GM18907 (cell line): ENCODE measurements at regions not wholly inside any gene's neighbourhood (a gene's known extent, or its start where the extent isn't known, plus 50 kb on each side); places are given as distances from the start of the nearest gene placed in this dataset.
"Not testable (repeated sequence)": the region's sequence is repeated elsewhere in the genome, so short reads cannot be mapped to it uniquely, and the experiment has no call there.

ENCODE experiments used
- ATAC-seq: cut with Tn5 transposase; IDR thresholded peaks from one replicate; pipeline ENCODE4 v1.9.1; 2021; ENCODE audit warnings: mild to moderate bottlenecking, moderate library complexity; ENCODE audit not compliant: unreplicated experiment

DNA sequence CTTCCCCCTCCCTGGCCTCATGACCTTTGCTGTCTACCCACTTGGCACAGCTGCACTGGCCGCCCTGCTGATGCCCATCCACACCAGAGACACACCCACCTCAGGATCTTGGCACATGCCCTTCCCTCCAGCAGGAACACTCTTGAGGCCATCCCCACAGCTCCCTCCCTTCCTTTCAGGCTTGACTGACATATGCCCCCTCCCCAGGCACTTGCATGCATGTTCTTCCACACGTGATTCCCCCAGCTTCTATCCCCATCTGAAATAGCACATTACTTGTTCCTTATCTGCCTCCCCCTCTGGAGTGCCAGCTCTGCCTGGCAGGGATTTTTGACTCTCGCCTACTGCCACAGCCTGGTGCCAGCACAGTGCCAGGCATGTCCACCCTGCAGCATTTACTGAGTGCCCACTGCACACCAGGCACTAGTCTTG is 98.5 kb upstream of the SLC25A33 start:
- no peak for ATAC-seq

GRCh38 chr1:9441451-9442133 is 97.7 kb upstream of the SLC25A33 start:
- no peak for ATAC-seq

GRCh38 chr1:9442278-9442846 is 96.9 kb upstream of the SLC25A33 start:
- ATAC-seq, result no peak

DNA sequence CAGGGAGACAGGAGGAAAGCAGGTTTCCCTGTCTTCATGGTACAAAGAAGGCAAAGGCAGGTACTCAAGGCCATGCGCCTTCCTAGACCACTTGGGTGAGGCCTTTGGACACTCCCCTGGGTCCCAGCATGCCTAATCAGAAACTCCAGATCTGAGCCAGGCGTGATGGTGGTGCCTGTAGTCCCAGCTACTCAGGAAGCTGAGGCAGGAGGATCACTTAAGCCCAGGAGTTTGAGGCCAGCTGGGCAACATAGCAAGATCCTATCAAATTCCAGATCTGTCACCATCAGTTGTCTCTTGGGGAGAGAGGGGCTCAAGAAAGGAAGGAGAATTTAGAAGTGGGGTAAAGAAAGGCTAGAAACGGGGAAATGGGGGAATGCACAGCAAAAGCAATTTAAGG is 96.3 kb upstream of the SLC25A33 start:
- ATAC-seq, result no peak

- ATAC-seq, result no peak
Measured at GRCh38 chr1:9443913-9444445, 95.3 kb upstream of the SLC25A33 start.

- no peak for ATAC-seq
Measured at GRCh38 chr1:9444532-9444931, 94.7 kb upstream of the SLC25A33 start.

- ATAC-seq, result not testable (repeated sequence)
Measured at GRCh38 chr1:9445081-9445480, 94.2 kb upstream of the SLC25A33 start.

GRCh38 chr1:9447215-9447960 is 91.9 kb upstream of the SLC25A33 start:
- ATAC-seq, result no peak

DNA sequence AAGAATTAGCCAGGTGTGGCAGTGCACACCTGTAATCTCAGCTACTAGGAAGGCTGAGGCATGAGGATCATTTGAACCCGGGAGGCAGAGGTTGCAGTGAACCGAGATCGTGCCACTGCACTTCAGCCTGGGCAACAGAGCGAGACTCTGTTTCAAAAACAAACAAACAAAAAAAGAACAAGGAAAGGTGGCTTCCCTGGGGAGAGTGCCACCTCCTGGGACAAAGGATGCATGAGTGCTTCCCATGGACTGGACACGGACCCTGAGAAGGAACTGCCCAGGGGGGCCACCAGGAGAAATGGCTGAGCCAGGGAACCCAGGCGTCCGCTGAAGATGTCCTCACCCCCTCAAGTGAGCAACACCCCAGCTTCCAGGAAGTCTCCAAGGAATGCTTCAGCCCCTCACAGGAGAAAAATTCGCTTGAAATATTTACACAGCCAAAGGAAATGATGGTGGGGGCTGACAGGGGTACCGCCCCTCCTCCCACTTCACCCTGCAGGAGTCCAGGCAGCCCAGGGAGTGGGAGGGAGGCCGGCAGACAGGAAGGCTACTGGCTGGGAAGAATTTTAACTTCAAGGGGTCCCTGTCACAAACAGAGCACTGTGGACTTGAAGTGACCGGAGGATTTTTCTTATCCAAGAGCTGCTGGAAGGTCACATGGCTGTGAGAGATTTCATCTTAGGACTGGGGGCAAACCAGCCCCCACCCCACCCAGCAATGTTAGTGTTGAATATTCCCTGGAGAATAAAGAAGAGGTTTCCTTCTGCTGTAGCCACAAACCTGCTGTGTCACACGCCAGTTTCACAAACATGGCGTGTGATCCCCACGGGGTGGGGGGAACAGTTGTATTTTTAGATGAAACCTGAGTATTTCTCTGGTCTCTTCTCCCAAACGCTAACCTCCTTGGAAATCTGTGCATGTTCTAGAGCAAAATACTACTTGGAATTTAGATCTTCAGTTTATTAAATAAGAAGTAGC is 90.8 kb upstream of the SLC25A33 start:
- ATAC-seq, result no peak

DNA sequence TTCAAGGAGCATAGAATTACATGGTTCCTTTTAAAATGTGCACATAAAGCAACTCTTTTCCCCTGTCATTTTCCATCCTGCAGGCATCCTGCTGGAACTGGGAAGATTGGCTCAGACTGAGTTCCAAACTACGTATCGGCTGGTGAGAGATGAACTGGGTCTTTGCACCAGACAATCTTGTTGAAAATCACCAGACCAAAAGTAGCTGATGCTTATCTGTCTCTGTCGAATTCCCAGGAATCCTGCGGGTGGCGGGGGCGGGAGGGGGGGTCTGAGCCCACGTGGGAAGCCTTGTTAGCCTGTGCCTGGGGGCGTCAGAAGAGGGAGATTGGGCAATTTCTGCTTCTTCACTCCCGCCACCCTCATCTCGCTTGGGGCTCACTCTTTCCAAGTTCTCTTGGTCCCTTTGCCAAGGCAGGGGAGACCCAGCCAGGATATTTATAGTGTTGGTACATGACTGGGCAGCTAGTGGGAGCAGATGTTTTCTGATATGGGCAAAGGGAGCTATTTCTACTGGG is 90.1 kb upstream of the SLC25A33 start:
- no peak for ATAC-seq

- no peak for ATAC-seq
Measured at GRCh38 chr1:9449976-9450696, 89.1 kb upstream of the SLC25A33 start.

DNA sequence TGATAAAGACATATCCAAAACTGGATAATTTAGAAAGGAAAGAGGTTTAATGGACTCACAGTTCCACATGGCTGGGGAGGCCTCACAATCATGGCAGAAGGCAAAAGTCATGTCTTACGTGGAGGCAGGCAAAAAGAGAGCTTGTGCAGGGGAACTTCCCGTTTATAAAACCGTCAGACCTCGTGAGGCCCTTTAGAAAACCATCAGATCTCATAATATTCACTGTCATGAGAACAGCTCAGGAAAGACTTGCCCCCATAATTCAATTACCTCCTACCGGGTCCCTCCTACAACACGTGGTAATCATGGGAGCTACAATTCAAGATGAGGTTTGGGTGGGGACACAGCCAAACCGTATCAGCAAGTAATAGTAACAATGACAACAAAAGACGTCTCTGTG is 88.2 kb upstream of the SLC25A33 start:
- no peak for ATAC-seq

GRCh38 chr1:9452516-9453140 is 86.6 kb upstream of the SLC25A33 start:
- no peak for ATAC-seq

DNA sequence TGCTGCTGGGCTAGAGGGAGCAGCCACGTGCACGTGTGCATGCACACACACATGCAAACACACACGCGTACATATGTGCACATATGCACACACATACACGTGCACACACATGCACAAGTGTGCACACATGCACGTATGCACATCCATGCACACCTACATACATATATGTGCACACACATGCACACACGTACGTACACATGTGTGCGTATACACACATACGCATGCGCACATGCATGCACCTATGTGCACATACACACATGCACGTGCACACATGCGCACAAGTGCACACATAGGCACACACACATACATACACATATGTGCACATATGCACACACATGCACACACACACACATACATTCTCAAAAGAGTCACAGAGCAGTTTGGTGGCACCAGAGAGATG is 85.9 kb upstream of the SLC25A33 start:
- ATAC-seq, result no peak

DNA sequence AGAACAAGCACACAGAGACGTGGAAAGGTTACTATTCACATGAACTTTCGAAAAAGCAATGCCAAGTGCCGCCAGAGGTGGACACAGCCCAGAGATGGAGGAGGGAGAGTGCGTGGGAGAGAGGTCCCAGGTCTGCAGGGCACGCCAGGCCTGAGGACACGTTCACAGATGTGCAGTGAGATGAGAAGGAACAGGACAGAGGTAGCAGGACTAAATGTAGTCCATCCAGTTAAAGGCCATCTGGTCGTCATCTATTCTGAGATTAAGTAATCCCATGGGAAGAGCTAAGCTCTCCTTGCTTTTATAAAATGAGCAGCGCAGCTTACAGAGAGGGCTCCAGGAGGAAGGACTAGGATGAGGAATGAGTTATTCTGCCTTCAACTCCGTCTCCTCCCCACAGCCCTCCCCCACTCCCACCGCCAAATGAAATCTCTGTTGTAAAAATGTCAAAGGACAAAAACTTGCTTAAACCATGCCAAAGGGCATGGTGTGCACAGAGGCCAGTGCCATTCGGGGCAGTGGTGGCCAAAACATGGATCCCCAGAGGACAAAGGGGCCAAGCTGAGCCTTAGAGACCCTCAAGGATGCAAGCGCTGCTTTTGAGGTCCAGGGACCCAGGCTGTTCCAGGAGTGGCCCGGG is 85.4 kb upstream of the SLC25A33 start:
- ATAC-seq, result no peak

DNA sequence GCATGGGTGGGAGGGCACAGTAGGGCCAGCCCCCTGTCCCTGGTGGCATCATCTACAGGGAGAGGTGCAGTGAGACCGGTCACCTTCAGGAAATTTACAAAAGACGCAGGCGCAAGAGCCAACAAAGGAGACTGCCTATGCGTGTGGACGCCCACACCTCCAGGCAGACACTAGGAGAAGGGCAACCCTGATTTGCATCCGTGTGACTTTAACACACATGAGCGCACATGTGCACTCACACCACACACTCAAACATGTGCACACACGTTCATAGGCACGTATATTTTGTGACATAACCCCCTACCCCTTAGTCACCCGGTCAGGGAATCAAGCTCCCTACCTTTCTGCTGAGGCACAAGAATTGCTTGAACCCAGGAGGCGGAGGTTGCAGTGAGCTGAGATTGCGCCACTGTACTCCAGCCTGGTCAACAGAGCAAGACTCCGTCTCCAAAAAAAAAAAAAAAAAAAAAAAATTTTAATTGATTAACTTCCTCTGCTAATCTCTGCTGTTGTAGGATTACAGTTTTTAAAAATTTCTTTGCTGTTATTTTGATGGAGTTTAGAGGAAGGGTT is 84.7 kb upstream of the SLC25A33 start:
- no peak for ATAC-seq

GRCh38 chr1:9455487-9456234 is 83.6 kb upstream of the SLC25A33 start:
- ATAC-seq, result no peak

- ATAC-seq, result no peak
Measured at GRCh38 chr1:9456833-9457232, 82.4 kb upstream of the SLC25A33 start.
